ENCODE measurements at regions not wholly inside any gene's neighbourhood (a gene's known extent, or its start where the extent isn't known, plus 50 kb on each side); places are given as distances from the start of the nearest gene placed in this dataset.

GRCh38 chr5:88450239-88450638 is 181.6 kb upstream of the TMEM161B start:
- Histone ChIP-seq H3K9me2 (replicated peaks; ENCODE audit: control insufficient read depth, low read length) (no peaks in the 10 kb centered on the region), H4K20me1 (ENCODE audit: control insufficient read depth, insufficient read depth, low read depth, low read length) (no peaks in the 10 kb centered on the region), H3K4me2 (ENCODE audit: low read length) (no peak overlapping the region)

GRCh38 chr5:88438006-88438405 is 169.4 kb upstream of the TMEM161B start:
- no peaks in the 10 kb centered on the region for H3K9me3 ChIP-seq (ENCODE audit: control insufficient read depth, insufficient read depth, low read length)
- H3K4me3 ChIP-seq (ENCODE audit: low read length), result no peak overlapping the region
- H3K4me1 ChIP-seq (ENCODE audit: control insufficient read depth, low read length), result no peaks in the 10 kb centered on the region
- H3K27me3 ChIP-seq (ENCODE audit: control insufficient read depth, low read length), result no peaks in the 10 kb centered on the region
- H3K4me2 ChIP-seq (ENCODE audit: low read length), result no peak overlapping the region
- H3K9me2 ChIP-seq (replicated peaks; ENCODE audit: control insufficient read depth, low read length), result no peaks in the 10 kb centered on the region
- no peak for TF ChIP-seq EZH2phosphoT487 (IDR thresholded peaks at IDR 0.05; ENCODE audit: borderline replicate concordance, low read length)
- TF ChIP-seq CTCF (IDR thresholded peaks at IDR 0.05; ENCODE audit: low read depth, low read length, poor library complexity, severe bottlenecking), result no peak
- no peak overlapping the region for H3K27ac ChIP-seq (ENCODE audit: low read depth, low read length)
- H3F3A ChIP-seq (ENCODE audit: control insufficient read depth, insufficient read depth), result no peaks in the 10 kb centered on the region
- no peaks in the 10 kb centered on the region for H4K20me1 ChIP-seq (ENCODE audit: control insufficient read depth, insufficient read depth, low read depth, low read length)
- no peaks in the 10 kb centered on the region for H3K79me2 ChIP-seq (ENCODE audit: control insufficient read depth, low read length)
- no peaks in the 10 kb centered on the region for H3K36me3 ChIP-seq (ENCODE audit: control insufficient read depth, low read length)

More at GRCh38 chr5:88450239-88450638, 181.6 kb upstream of the TMEM161B start:
- no peaks in the 10 kb centered on the region for H3K27me3 ChIP-seq (ENCODE audit: control insufficient read depth, low read length)
- no peak overlapping the region for H3K4me3 ChIP-seq (ENCODE audit: low read length)
- no peaks in the 10 kb centered on the region for H3K36me3 ChIP-seq (ENCODE audit: control insufficient read depth, low read length)
- H3K27ac ChIP-seq (ENCODE audit: low read depth, low read length), result no peak overlapping the region
- no peaks in the 10 kb centered on the region for H3K79me2 ChIP-seq (ENCODE audit: control insufficient read depth, low read length)
- TF ChIP-seq EZH2phosphoT487 (IDR thresholded peaks at IDR 0.05; ENCODE audit: borderline replicate concordance, low read length) (no peak), CTCF (IDR thresholded peaks at IDR 0.05; ENCODE audit: low read depth, low read length, poor library complexity, severe bottlenecking) (no peak)
- no peaks in the 10 kb centered on the region for H3F3A ChIP-seq (ENCODE audit: control insufficient read depth, insufficient read depth)
- no peaks in the 10 kb centered on the region for H3K9me3 ChIP-seq (ENCODE audit: control insufficient read depth, insufficient read depth, low read length)
- peaks cover 4% of the 10 kb centered on the region for H3K4me1 ChIP-seq (ENCODE audit: control insufficient read depth, low read length)

- Histone ChIP-seq H3K27me3 (ENCODE audit: control insufficient read depth, low read length) (no peaks in the 10 kb centered on the region), H3F3A (ENCODE audit: control insufficient read depth, insufficient read depth) (no peaks in the 10 kb centered on the region), H4K20me1 (ENCODE audit: control insufficient read depth, insufficient read depth, low read depth, low read length) (no peaks in the 10 kb centered on the region), H3K36me3 (ENCODE audit: control insufficient read depth, low read length) (no peaks in the 10 kb centered on the region), H3K4me3 (ENCODE audit: low read length) (no peak overlapping the region), H3K4me1 (ENCODE audit: control insufficient read depth, low read length) (no peaks in the 10 kb centered on the region), H3K27ac (ENCODE audit: low read depth, low read length) (no peak overlapping the region), H3K9me3 (ENCODE audit: control insufficient read depth, insufficient read depth, low read length) (no peaks in the 10 kb centered on the region), H3K9me2 (replicated peaks; ENCODE audit: control insufficient read depth, low read length) (no peaks in the 10 kb centered on the region), H3K4me2 (ENCODE audit: low read length) (no peak overlapping the region), H3K79me2 (ENCODE audit: control insufficient read depth, low read length) (no peaks in the 10 kb centered on the region)
- no peak for TF ChIP-seq CTCF (IDR thresholded peaks at IDR 0.05; ENCODE audit: low read depth, low read length, poor library complexity, severe bottlenecking)
- no peak for TF ChIP-seq EZH2phosphoT487 (IDR thresholded peaks at IDR 0.05; ENCODE audit: borderline replicate concordance, low read length)
Observed at GRCh38 chr5:88436290-88436689, 167.6 kb upstream of the TMEM161B start.

- H3K4me1 ChIP-seq (ENCODE audit: control insufficient read depth, low read length), result no peaks in the 10 kb centered on the region
- H3K4me3 ChIP-seq (ENCODE audit: low read length), result no peak overlapping the region
- H3K27ac ChIP-seq (ENCODE audit: low read depth, low read length), result no peak overlapping the region
- no peaks in the 10 kb centered on the region for H3F3A ChIP-seq (ENCODE audit: control insufficient read depth, insufficient read depth)
- H3K9me3 ChIP-seq (ENCODE audit: control insufficient read depth, insufficient read depth, low read length), result no peaks in the 10 kb centered on the region; the same call in 1 of the 2 replicates
- H4K20me1 ChIP-seq (ENCODE audit: control insufficient read depth, insufficient read depth, low read depth, low read length), result no peaks in the 10 kb centered on the region
- no peaks in the 10 kb centered on the region for H3K79me2 ChIP-seq (ENCODE audit: control insufficient read depth, low read length)
- no peak for TF ChIP-seq EZH2phosphoT487 (IDR thresholded peaks at IDR 0.05; ENCODE audit: borderline replicate concordance, low read length)
- no peak for TF ChIP-seq CTCF (IDR thresholded peaks at IDR 0.05; ENCODE audit: low read depth, low read length, poor library complexity, severe bottlenecking)
- H3K4me2 ChIP-seq (ENCODE audit: low read length), result no peak overlapping the region
- H3K9me2 ChIP-seq (replicated peaks; ENCODE audit: control insufficient read depth, low read length), result no peaks in the 10 kb centered on the region
- H3K36me3 ChIP-seq (ENCODE audit: control insufficient read depth, low read length), result no peaks in the 10 kb centered on the region
- no peaks in the 10 kb centered on the region for H3K27me3 ChIP-seq (ENCODE audit: control insufficient read depth, low read length)
Observed at GRCh38 chr5:88428633-88429032, 160.0 kb upstream of the TMEM161B start.

Measured in DOHH2 (cell line).